Stimulated activated CD4-positive, alpha-beta T cell treated with anti-CD3 and anti-CD28 coated beads, TNF-alpha, amount 100 ng/mL, for 1 hour (primary cell): ENCODE measurements at regions not wholly inside any gene's neighbourhood (a gene's known extent, or its start where the extent isn't known, plus 50 kb on each side); places are given as distances from the start of the nearest gene placed in this dataset.

ENCODE experiments used
- DNase-seq, 3 donors: peaks; one replicate each; pipeline ENCODE4 v3.0.0-alpha.2; 2020; ENCODE audit warnings: low read depth in 3 of 3, low spot score in 1 of 3

DNA sequence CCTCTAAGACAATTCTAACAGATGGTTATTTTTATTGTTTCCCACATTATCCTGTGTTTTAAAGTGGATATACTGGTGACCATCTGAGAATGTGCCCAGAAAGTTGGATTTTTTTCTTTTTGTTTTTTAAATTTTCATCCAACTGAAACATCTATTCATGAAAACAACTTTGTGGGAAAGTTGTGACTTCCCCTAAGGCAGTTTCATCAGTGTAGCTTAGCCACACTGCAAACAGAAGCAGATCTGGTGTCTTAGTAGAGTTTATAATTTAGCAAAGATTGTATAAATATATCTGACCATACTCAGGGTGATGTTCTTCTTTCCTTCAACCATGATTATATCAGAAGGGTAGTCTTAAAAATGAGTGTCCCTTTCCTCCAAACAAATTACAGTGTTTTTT, 1241.3 kb downstream of the MAT2B start:
- no peak for DNase-seq

DNA sequence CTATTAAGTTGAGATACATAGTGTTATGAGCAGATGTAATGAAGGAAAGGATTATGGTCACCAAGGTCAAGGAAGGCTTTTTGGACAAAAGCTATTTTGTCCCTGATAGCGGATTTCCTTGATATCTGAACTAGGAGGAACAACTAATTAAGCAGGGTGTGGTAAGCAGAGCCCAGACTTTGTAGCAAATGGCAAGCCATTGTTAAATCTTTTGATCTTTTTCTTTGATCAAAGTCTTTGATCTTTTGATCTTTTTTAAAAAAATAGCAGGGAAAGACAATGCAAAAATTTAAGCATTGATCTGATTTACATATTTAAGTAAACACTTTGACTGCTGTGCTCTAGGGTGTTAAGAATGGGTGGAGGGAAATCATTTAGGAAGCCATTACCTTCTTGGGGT, 1242.0 kb downstream of the MAT2B start:
- DNase-seq, result no peak

DNA sequence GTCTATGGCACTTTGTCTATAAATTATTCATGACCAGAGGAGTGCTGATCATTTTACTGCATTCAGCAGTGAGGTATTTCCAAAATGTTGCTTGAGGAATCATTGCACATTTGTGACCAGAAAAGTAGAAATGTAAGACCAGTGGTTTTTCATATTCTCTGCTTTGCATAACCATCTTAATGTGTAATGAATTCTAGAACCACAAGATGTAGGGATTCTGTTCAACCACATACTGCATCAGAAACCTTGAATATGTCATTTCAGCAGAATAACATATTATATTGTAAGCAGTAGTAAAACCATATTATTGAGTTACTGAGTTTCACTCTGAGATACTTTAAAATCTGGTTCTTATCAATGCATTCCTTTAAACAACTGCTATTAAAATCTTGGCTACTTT, 1243.4 kb downstream of the MAT2B start:
- DNase-seq, result no peak

DNA sequence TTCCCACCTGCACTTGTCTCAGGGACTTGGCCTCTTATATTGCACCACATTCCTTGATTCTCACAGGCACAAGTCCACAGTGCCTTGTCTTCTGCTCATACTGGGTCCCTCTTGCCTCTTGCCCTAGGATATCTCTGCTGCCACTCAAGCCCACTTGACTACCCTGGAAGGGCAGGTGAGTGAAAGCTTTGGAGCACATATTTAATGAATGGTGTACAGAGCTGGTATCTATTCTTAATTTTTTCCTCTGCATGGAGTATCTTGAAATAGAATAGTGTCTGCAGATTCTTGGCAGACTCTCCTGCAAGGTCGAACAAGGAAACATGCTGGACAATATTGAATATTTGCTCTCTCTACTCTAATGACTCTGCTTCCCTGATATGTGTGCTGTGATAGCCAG, 1248.0 kb downstream of the MAT2B start:
- DNase-seq, result no peak

DNA sequence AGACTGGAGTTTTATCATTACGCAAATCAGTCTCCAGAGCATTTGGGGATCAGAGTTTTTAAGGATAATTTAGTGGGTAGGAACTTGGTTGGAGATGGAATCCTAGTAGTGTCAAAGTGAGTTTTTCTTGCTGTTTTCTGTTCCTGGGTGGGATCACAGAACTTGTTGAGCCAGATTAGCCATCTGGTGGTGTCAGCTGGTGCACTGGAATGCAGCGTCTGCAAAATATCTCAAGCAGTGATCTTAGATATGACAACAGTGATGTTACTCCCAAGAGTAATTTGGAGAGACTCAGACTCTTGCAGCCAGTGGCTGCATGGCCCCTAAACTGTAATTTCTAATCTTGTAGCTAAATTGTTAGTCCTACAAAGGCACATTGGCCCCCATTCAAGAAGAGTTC, 1257.8 kb downstream of the MAT2B start:
- no peak for DNase-seq

DNA sequence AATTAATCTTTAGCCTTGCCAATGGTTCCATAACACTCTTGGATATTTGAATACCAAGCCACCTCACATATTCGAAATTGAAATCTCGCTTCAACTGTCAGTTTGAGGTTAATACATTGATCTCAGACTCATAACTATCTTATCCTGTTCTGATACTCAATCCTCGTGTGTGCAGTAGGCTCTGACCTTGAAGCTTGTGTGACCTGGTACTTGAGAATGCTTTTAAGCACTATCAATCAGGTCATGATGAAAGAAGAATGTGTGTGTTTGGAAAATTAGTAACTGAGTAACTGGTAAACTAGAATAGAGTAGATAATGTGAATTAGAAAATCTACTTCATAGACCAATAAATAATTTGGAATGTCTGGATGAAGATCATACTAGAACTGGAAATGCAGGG, 1266.7 kb downstream of the MAT2B start:
- no peak for DNase-seq

DNA sequence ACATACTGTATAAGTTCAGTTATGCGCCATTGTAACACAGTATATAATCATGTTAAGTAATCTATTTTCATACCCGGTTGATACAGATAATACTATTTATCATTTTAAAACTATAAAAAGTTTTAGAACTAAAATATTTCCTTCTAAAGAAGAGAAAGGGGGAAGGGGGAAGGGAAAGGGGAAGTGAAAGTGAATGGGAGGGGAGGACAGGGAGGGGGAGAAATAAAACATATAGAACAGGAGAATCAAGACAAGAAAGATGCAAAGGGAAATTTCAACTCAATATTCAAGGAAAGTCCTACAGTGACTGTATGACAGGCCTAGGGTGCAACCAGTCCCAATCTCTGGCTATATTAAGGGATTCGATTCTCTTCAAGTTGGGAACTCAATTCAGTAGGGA, 1278.8 kb downstream of the MAT2B start:
- no peak for DNase-seq

DNA sequence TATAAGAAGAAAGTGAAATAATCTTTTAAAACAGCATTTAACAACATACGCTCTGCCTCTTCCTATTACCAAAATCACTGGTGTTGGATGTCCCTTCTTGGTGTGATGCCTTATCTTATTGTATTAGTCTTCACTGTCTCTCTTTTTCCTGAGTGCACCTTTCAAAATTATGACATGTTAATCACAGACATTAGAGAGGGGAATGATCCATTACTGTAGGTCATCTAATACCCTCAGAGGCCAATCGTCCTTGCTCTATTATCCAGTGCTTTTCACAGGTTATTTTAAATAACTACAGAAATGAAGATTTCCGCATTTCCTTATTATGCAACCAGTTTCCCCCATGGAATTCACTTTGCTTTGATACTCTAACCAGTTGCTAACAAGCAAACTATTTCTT, 1292.7 kb downstream of the MAT2B start:
- DNase-seq, result no peak

DNA sequence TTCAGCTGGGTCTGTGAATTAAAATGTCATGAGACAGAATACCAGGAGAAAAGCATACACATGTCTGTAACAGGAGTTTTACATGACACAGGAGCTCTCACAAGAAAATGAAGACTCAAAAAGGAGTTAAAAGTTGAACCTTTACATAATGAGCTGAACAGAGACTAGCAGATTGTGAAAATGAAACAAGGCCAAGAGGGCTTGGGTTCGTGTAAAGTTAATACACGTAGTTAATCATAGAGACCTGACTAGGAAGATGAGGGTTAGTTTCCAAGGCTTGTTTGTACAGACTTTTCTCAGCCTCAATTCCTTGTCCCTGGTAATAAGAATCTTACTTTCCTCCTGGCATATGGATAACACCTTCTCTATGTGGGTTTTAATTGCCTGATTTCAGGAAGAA, 1294.0 kb downstream of the MAT2B start:
- no peak for DNase-seq

DNA sequence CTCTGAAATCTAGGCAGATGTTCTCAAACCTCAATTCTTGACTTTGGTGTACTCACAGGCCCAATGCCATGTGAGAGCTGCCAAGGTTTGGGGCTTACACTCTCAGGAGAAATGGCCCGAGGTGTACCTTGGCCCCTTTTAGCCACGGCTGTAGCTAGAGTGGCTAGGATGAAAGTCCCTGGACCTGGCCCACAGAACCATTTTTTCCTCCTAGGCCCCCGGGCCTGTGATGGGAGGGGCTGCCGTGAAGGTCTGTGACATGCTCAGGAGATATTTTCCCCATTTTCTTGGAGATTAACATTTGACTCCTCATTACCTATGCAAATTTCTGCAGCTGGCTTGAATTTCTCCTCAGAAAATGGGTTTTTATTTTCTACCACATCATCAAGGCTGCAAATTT, 1296.5 kb downstream of the MAT2B start:
- no peak for DNase-seq

DNA sequence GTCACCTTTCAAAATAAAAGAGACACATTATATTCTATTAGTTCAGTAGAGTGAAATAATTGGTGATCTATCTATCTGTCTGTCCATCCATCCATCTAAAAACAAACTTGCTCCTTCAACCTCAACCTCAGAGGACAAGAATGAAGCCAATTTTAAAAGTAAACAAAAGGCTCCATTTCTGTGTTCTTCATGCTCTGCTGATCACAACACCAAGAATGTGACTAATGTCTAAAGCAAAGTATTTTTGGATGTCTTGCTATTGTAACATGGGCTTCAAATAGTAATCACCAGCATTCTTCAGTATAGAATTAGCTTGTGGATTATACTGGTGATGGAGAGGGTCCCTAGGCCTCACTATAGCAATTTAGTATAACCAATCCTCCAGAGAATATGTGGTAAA, 1304.4 kb downstream of the MAT2B start:
- DNase-seq, result no peak

DNA sequence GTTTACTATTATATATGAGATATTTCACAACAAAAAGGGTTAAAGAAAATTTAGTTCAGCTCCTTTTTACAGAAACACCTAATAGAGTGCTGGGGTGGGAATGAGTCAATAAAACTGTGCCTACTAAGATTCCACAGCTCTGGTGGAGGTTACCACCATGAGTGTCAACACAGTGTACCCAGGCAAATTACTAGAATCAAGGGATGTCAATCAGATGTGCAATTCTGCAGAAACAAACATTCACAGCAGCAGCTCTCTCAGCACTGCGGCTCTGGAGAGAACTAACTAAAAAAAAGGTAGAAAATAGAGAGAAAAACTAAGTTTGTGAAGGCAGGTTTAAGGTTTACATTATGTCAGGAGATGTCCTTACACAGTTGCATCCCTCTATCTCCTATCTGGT, 1313.0 kb downstream of the MAT2B start:
- no peak for DNase-seq

DNA sequence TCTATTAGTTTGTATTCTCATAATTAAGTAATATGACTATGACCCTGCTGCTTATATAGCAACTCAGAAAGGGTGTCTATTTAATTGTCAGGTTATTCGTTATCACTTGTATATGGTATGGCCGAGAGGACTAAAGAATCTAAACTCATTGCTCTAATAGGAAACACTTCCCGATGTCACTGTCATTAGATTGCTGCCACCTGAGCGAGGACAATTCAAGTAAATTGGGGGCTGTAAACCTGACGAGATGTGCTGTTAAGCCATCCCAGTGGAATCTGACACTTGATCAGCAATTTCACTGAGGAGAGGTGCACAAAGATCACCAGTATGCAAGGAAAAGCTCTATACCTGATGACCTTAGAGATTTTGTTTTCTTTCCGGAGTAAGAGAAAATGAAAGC, 1319.3 kb downstream of the MAT2B start:
- no peak for DNase-seq

DNA sequence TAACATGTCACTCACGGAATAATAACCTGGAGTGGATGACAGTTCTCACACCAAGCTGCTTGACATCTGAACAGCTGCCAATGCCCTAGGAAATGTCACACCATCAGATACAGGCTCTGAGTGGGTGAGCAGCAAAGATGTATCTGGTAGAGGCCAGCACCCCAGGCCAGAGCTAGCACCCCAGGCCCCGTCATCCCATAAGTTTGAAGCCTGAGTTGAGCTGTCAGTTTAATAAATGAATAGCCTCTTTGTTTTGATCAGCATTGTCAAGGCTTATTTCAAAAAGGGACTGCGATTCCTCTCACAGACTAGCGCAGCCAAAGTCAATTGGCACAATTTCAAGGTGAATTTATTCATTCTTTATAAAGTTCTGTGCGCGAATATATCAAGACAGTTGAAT, 1327.1 kb downstream of the MAT2B start:
- no peak for DNase-seq

DNA sequence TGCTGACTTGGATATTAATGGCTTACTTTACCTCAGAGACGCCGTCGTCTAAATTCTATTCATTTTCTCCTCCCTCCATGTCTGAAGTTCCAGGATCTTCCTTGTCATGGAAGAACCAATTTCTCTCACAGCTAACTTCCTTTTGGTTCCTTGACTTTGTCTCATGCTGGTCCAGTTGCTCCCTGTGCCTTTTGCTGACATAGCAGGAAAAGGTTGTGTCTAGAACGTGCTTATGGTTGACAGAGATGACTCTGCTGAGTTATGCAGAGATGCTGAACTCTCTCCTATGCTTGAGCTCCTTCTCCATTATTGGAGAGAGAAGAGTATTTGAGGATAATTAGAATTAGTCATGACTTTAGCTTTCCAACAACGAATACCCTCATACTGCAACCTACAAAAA, 1338.9 kb downstream of the MAT2B start:
- no peak for DNase-seq

DNA sequence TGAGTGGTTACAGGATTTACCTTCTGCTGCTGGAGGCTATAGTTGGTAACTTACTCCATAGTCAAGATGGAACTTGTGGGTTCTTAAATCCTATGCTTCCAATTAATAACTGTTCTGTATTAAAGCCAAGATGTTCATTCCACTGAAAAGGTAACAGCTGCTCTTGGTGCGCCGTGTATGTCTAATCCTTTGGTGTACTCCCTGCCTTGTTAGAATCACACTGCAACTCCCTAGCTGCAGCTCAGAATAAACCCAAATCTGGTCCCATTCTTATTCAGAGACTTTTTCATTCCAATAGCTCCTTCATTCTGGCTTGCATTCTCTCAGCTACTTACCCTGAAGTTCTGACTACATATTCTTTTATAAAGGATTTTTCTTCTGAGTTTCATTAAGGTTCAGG, 1355.5 kb downstream of the MAT2B start:
- no peak for DNase-seq

DNA sequence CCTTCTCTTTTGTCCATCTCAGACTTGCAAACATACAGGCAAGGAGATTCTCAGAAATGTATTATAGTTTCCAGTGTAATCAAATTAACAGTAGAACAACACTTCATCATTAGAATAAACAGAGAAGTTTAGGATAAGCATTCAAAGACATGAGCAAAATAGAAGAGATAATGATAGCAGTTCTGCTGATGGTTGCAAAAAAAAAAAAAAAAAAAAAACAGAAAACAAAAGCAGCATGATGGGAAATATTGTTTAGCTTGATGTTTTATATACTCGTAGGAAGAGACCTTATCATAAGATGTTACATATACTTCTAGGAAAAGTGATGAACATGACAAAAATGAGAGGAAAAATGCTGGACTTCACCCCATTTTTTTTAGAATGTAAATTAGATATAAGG, 1356.2 kb downstream of the MAT2B start:
- no peak for DNase-seq

DNA sequence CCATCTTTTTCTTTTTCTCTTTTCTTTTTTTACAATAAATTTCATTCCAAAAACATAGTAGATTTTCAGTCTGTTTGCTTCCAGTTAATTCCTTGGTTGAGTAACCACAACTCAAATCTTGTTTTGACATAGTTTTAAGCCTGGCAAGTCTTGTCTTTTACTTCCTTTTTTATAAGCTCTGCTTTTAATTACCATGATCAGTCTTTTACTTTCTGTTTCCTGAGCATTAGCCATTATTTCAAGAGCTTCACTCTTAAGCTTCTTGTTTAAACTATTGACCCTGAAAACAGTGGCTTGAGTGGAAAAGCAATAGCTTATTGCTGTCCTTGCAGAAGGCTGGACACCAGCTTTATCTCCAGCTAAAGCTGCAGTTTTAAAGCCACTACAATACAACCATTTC, 1363.3 kb downstream of the MAT2B start:
- DNase-seq, result no peak

DNA sequence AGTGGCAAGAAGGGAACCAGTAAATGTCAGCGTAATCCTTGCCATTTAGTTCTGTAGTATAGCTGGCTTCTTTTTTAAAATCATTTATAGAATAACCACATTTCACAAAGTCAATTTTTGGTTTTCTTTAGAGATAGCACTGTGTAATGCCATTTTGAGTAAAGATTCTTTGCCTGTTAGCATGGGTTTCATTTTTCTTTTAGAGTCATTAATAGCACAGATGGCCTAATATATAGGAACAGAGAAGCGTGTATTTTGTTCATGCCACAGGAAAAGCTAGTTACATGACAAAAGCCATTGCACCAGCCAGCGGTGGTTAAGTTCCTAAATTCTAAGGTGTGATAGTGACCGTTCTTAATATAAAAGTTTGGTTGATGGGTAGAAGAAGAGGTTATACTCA, 1363.9 kb downstream of the MAT2B start:
- no peak for DNase-seq

DNA sequence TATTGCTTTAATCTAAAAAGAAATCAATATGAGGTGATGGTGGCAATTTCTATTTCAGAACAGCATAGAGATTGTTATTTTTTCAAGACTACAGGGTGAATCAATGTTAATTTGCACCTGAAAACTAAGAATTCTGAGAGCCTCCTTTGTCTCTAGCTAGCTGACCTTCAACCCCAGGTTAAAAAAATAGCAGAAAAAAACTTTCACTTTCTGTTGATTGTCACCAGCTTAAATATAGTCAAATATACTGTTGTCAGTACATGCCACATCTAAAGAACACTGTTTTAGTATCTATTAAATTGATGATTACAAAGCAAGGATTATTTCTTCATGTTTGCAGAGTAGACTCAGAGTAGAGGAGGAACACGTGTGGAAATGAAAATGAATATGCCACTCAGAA, 1371.4 kb downstream of the MAT2B start:
- no peak for DNase-seq

DNA sequence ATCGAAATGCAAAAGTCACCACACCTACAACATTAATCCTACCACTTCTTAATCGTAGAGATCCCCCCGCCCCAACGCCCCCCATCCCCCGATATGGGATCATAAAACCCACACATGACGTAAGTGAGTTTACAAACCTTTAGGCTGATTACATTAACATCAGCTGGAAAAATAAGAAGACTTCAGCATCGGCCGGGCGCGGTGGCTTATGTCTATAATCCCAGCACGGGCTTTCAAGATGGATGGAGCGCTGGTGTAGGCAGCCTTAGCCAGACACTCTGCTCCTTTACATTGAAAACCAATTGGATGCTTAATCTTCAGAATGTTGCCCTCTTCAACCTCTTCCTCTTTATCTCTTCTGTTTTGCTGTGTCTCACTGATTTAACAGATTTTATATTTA, 1376.0 kb downstream of the MAT2B start:
- DNase-seq, result no peak

DNA sequence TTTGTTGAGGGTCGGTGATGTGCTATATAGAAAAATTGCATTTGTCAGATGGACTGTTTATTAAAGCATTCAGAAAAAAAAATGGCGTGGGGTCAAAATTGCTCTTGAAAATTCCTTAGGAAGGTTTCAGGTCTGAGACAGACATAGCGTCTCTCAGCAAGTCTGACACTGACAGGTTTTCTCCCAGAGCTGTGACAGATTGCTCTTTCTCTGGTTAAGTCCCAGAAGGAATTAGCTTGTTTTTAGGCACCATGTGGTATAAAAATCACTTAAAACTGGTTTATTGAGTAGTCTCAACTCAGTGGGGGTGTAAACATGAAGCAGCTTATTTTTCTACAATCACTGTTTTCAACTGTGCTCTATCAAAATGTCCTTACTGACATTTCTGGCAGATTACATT, 1379.8 kb downstream of the MAT2B start:
- DNase-seq, result no peak

DNA sequence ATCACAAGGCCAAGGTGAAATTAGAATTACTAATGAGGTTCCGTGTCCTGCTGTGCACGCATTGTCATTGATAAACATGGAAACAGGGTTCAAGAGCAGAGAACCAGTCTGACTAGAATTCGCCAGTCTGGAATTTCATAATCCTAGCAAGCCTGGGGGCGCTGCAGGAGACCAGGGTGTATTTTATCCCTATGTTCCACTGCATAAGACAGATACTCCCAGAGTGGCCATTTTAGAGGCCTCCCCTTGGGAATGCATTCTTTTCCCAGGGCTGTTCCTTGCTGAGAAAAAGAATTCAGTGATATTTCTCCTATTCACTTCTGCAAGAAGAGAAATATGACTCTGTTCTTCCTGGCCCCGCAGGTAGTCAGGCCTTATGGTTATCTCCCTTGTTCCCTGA, 1387.7 kb downstream of the MAT2B start:
- DNase-seq, result no peak

DNA sequence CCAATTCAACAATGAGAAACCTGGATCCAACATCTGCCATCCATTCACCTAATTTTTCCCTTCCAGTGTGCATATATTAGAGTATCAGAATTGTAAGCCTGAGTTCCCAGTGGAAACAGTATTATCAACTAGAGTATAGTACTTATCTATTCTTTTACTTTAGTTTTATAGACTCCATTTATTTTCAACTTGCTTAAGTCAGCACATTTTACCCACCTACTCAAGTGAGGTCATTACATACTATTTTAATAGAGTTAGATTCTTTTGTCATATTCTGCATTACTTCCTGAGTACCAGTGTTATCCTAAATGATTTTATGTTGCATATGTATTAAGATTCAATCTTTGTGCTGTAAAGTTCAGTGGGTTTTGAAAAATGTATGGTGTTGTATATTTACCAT, 1393.3 kb downstream of the MAT2B start:
- DNase-seq, result no peak
